Vagina (tissue), 2 donors: ENCODE measurements at regions not wholly inside any gene's neighbourhood (a gene's known extent, or its start where the extent isn't known, plus 50 kb on each side); places are given as distances from the start of the nearest gene placed in this dataset.

ENCODE experiments used
- POLR2A ChIP-seq, 2 donors: fragments of 450-650 bp; IDR thresholded peaks; one replicate each; pipeline ENCODE4 v1.6.1; 2017; ENCODE audit warnings: antibody characterized with exemption in 2 of 2, mild to moderate bottlenecking in 2 of 2, moderate library complexity in 2 of 2
- POLR2AphosphoS5 ChIP-seq, 2 donors: sonication (generic); formaldehyde crosslinking; IDR thresholded peaks; one replicate each; pipeline ENCODE4 v1.9.0; 2017; ENCODE audit warnings: antibody characterized with exemption in 2 of 2, mild to moderate bottlenecking in 2 of 2, low read depth in 1 of 2; ENCODE audit not compliant: insufficient read depth in 1 of 2
- TF ChIP-seq, protein P1 (sequence below), 3 experiments: fragments of 450-650 bp in 2 of 3; fragments of 200-600 bp in 1 of 3; sonication (generic) in 1 of 3; IDR thresholded peaks; one replicate each; pipeline ENCODE4 v1.5.1; 2017 to 2019; ENCODE audit warnings: antibody characterized with exemption in 3 of 3, mild to moderate bottlenecking in 2 of 3, moderate library complexity in 2 of 3

DNA sequence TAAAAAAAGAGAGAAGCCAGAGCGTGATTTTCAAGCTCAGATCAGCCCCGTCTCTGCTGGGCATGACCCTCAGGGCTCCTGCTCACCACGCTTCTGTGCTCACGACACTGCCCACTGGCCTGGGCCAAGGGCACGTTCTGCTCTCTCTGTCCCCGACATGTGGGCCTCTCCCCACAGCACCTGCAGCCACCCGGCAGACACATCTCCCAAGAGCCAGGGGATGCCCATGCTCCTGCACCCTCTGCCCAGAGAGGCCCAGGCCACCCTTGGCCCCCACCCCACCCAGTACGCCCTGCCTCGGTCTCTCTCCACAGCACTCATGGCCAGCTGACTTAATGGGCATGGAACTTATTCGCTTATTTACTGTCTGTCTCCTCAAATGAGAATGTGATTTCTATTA is 175.4 kb upstream of the RNF32 start:
- TF ChIP-seq, protein P1, sequence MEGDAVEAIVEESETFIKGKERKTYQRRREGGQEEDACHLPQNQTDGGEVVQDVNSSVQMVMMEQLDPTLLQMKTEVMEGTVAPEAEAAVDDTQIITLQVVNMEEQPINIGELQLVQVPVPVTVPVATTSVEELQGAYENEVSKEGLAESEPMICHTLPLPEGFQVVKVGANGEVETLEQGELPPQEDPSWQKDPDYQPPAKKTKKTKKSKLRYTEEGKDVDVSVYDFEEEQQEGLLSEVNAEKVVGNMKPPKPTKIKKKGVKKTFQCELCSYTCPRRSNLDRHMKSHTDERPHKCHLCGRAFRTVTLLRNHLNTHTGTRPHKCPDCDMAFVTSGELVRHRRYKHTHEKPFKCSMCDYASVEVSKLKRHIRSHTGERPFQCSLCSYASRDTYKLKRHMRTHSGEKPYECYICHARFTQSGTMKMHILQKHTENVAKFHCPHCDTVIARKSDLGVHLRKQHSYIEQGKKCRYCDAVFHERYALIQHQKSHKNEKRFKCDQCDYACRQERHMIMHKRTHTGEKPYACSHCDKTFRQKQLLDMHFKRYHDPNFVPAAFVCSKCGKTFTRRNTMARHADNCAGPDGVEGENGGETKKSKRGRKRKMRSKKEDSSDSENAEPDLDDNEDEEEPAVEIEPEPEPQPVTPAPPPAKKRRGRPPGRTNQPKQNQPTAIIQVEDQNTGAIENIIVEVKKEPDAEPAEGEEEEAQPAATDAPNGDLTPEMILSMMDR (IDR thresholded peaks at IDR 0.05), result no peak
- no peak for TF ChIP-seq POLR2A (IDR thresholded peaks at IDR 0.05)
- no peak for TF ChIP-seq POLR2AphosphoS5 (IDR thresholded peaks at IDR 0.05; ENCODE audit: insufficient read depth in 1 of 2, low read depth in 1 of 2)
